HEK293T (cell line): ENCODE measurements at regions not wholly inside any gene's neighbourhood (a gene's known extent, or its start where the extent isn't known, plus 50 kb on each side); places are given as distances from the start of the nearest gene placed in this dataset.

Experiments used
- CTBP1 ChIP-seq: fragments of 450-650 bp; IDR thresholded peaks from 2 replicates; pipeline ENCODE4 v1.6.1; 2016; ENCODE audit warnings: borderline replicate concordance
- ELF4 ChIP-seq: fragments of 450-650 bp; IDR thresholded peaks from 2 replicates; pipeline ENCODE4 v1.6.1; 2017; ENCODE audit warnings: antibody characterized with exemption
- FOXA1 ChIP-seq: fragments of 450-650 bp; IDR thresholded peaks from 2 replicates; pipeline ENCODE4 v1.6.1; 2016; ENCODE audit warnings: mild to moderate bottlenecking
- FOXK2 ChIP-seq: fragments of 450-650 bp; IDR thresholded peaks from 2 replicates; pipeline ENCODE4 v1.6.1; 2016; ENCODE audit warnings: mild to moderate bottlenecking
- HDGF ChIP-seq: fragments of 450-650 bp; IDR thresholded peaks from 2 replicates; pipeline ENCODE4 v1.6.1; 2017; ENCODE audit warnings: antibody characterized with exemption, borderline replicate concordance
- LEF1 ChIP-seq: fragments of 450-650 bp; IDR thresholded peaks from 2 replicates; pipeline ENCODE4 v1.6.1; 2017; ENCODE audit warnings: mild to moderate bottlenecking, borderline replicate concordance
- NFRKB ChIP-seq: fragments of 450-650 bp; IDR thresholded peaks from 2 replicates; pipeline ENCODE4 v1.6.1; 2016; ENCODE audit warnings: mild to moderate bottlenecking, moderate library complexity
- SP1 ChIP-seq: fragments of 450-650 bp; IDR thresholded peaks from 2 replicates; pipeline ENCODE4 v1.6.1; 2017
- TF ChIP-seq, protein P1 (sequence below): fragments of 450-650 bp; IDR thresholded peaks from 2 replicates; pipeline ENCODE4 v1.6.1; 2016

DNA sequence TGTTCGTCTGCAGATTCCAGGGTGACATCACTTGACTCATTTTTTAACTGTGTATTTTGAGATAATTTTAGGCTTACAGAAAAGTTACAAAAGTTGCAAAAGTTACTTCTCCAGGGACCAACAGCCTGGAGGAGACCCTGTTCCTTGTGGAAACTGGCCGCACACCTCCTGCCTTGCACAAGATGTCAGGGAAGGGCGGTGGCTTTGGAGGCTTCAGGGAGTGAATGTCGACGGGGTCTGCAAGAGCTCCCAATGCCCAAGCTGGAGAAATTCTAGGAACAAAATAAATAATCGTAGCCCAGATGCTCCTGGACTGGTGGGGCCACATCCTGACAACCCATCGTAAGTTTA lies 62.2 kb upstream of the FAM20C start:
- TF ChIP-seq FOXK2 = no peak
- no peak for TF ChIP-seq SP1
- no peak for TF ChIP-seq ELF4
- no peak for TF ChIP-seq HDGF
- TF ChIP-seq NFRKB = no peak
- no peak for TF ChIP-seq LEF1
- no peak for TF ChIP-seq CTBP1
- TF ChIP-seq FOXA1 = no peak
- TF ChIP-seq, protein P1, sequence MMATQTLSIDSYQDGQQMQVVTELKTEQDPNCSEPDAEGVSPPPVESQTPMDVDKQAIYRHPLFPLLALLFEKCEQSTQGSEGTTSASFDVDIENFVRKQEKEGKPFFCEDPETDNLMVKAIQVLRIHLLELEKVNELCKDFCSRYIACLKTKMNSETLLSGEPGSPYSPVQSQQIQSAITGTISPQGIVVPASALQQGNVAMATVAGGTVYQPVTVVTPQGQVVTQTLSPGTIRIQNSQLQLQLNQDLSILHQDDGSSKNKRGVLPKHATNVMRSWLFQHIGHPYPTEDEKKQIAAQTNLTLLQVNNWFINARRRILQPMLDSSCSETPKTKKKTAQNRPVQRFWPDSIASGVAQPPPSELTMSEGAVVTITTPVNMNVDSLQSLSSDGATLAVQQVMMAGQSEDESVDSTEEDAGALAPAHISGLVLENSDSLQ = no peak
